HEK293T (cell line): ENCODE measurements at regions not wholly inside any gene's neighbourhood (a gene's known extent, or its start where the extent isn't known, plus 50 kb on each side); places are given as distances from the start of the nearest gene placed in this dataset.

Source experiments
- ARNT ChIP-seq: fragments of 450-650 bp; IDR thresholded peaks from 2 replicates; pipeline ENCODE4 v1.6.1; 2017; ENCODE audit warnings: mild to moderate bottlenecking
- BHLHE40 ChIP-seq: fragments of 450-650 bp; IDR thresholded peaks from 2 replicates; pipeline ENCODE4 v1.6.1; 2016; ENCODE audit warnings: mild to moderate bottlenecking, moderate library complexity, borderline replicate concordance
- CTBP1 ChIP-seq: fragments of 450-650 bp; IDR thresholded peaks from 2 replicates; pipeline ENCODE4 v1.6.1; 2016; ENCODE audit warnings: borderline replicate concordance
- FOXA1 ChIP-seq: fragments of 450-650 bp; IDR thresholded peaks from 2 replicates; pipeline ENCODE4 v1.6.1; 2016; ENCODE audit warnings: mild to moderate bottlenecking
- FOXK2 ChIP-seq: fragments of 450-650 bp; IDR thresholded peaks from 2 replicates; pipeline ENCODE4 v1.6.1; 2016; ENCODE audit warnings: mild to moderate bottlenecking
- FOXM1 ChIP-seq: fragments of 450-650 bp; IDR thresholded peaks from 2 replicates; pipeline ENCODE4 v1.6.1; 2017; ENCODE audit warnings: mild to moderate bottlenecking, borderline replicate concordance
- HDGF ChIP-seq: fragments of 450-650 bp; IDR thresholded peaks from 2 replicates; pipeline ENCODE4 v1.6.1; 2017; ENCODE audit warnings: antibody characterized with exemption, borderline replicate concordance
- L3MBTL2 ChIP-seq: fragments of 450-650 bp; conservative IDR thresholded peaks from 2 replicates; pipeline ENCODE4 v1.6.1; 2016; ENCODE audit warnings: mild to moderate bottlenecking
- PKNOX1 ChIP-seq: fragments of 450-650 bp; IDR thresholded peaks from 2 replicates; pipeline ENCODE4 v1.6.1; 2016
- SP1 ChIP-seq: fragments of 450-650 bp; IDR thresholded peaks from 2 replicates; pipeline ENCODE4 v1.6.1; 2017
- SUZ12 ChIP-seq: fragments of 450-650 bp; IDR thresholded peaks from 2 replicates; pipeline ENCODE4 v1.6.1; 2016; ENCODE audit warnings: mild to moderate bottlenecking
- TARDBP ChIP-seq: fragments of 450-650 bp; IDR thresholded peaks from 2 replicates; pipeline ENCODE4 v1.6.1; 2016
- ZNF384 ChIP-seq: fragments of 450-650 bp; IDR thresholded peaks from 2 replicates; pipeline ENCODE4 v1.6.1; 2016

GRCh38 chr2:204195498-204195897 lies 258.9 kb downstream of the ICOS start:
- TF ChIP-seq SP1 (no peak), BHLHE40 (no peak), FOXM1 (no peak), FOXK2 (no peak), PKNOX1 (no peak), HDGF (no peak), ARNT (no peak), ZNF384 (no peak), FOXA1 (no peak), TARDBP (no peak), CTBP1 (no peak), SUZ12 (no peak), L3MBTL2 (no peak)
